ENCODE measurements at regions not wholly inside any gene's neighbourhood (a gene's known extent, or its start where the extent isn't known, plus 50 kb on each side); places are given as distances from the start of the nearest gene placed in this dataset.

GRCh38 chr7:81648716-81649115, 121.1 kb downstream of the HGF start:
- H3K27me3 Mint-ChIP-seq (ENCODE audit: unreplicated experiment), result no peaks in the 10 kb centered on the region
- no peaks in the 10 kb centered on the region for H3K36me3 Mint-ChIP-seq (ENCODE audit: insufficient read depth, unreplicated experiment)
- DNase-seq, result no peak
- CTCF ChIA-PET, result no interaction called here
- intact Hi-C loops (cut with micrococcal nuclease; ENCODE audit: unreplicated experiment), result no loop called here
- no peak for TF ChIP-seq CTCF (IDR thresholded peaks at IDR 0.05; ENCODE audit: unreplicated experiment)
- H3K4me3 Mint-ChIP-seq (ENCODE audit: low read depth, unreplicated experiment), result no peak overlapping the region
- H3K27ac Mint-ChIP-seq (ENCODE audit: unreplicated experiment), result no peak overlapping the region
- no TSS peak for BruUV-seq (replicated peaks)
- no peaks in the 10 kb centered on the region for H3K4me1 Mint-ChIP-seq (ENCODE audit: low read depth, unreplicated experiment)
- peaks cover 3% of the 10 kb centered on the region for H3K9me3 Mint-ChIP-seq (ENCODE audit: low read depth, unreplicated experiment)

GRCh38 chr7:81645435-81645834, 124.4 kb downstream of the HGF start:
- no peaks in the 10 kb centered on the region for H3K4me1 Mint-ChIP-seq (ENCODE audit: low read depth, unreplicated experiment)
- no TSS peak for BruUV-seq (replicated peaks)
- H3K27ac Mint-ChIP-seq (ENCODE audit: unreplicated experiment), result no peak overlapping the region
- intact Hi-C loops (cut with micrococcal nuclease; ENCODE audit: unreplicated experiment), result no loop called here
- no peak for DNase-seq
- peaks cover 8% of the 10 kb centered on the region for H3K9me3 Mint-ChIP-seq (ENCODE audit: low read depth, unreplicated experiment)
- H3K36me3 Mint-ChIP-seq (ENCODE audit: insufficient read depth, unreplicated experiment), result no peaks in the 10 kb centered on the region
- H3K4me3 Mint-ChIP-seq (ENCODE audit: low read depth, unreplicated experiment), result no peak overlapping the region
- H3K27me3 Mint-ChIP-seq (ENCODE audit: unreplicated experiment), result no peaks in the 10 kb centered on the region
- CTCF ChIA-PET, result no interaction called here
- no peak for TF ChIP-seq CTCF (IDR thresholded peaks at IDR 0.05; ENCODE audit: unreplicated experiment)

DNA sequence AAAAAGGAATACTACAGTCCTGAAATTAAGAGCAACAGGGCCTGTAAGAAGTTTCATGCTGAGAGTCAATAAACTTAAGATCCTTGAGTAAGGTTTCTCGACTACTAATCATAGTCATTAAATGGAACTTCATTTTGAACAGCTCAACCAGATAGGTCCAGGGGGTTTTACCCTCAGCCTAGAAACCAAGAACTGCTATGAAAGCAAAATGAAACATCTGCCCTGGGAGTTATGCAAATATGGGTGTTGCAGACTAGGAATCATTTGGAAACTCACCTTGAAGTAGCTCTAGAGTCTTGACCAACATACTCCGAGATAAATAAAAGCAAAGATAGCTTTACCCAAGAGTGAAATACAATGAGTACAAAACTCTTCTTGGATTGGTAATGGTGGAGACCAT, 128.0 kb downstream of the HGF start:
- TF ChIP-seq CTCF (IDR thresholded peaks at IDR 0.05; ENCODE audit: unreplicated experiment), result no peak
- Mint-ChIP-seq H3K4me3 (ENCODE audit: low read depth, unreplicated experiment) (no peak overlapping the region), H3K27me3 (ENCODE audit: unreplicated experiment) (no peaks in the 10 kb centered on the region), H3K9me3 (ENCODE audit: low read depth, unreplicated experiment) (peaks cover 8% of the 10 kb centered on the region), H3K36me3 (ENCODE audit: insufficient read depth, unreplicated experiment) (no peaks in the 10 kb centered on the region), H3K4me1 (ENCODE audit: low read depth, unreplicated experiment) (no peaks in the 10 kb centered on the region), H3K27ac (ENCODE audit: unreplicated experiment) (no peak overlapping the region)
- intact Hi-C loops (cut with micrococcal nuclease; ENCODE audit: unreplicated experiment), result no loop called here
- BruUV-seq (replicated peaks), result no TSS peak
- CTCF ChIA-PET, result no interaction called here
- no peak for DNase-seq

DNA sequence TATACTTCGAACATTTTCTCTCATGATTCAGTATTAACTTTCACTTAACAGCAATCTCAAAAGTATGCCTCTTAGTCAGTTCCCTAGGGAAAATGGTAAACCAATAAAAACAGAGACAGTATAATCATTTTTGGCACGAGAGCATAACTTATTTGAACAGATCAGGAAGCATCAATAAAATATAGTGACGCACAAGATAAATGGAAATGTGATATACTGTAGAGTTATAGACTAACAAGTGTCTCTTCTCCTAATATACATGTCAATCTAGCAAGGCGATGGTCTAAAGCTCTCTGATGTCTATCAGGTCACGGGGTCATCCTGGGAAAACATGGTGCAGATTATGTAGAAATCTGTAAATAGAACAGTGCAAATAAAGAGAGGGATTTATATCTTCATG, 131.6 kb downstream of the HGF start:
- TF ChIP-seq CTCF (IDR thresholded peaks at IDR 0.05; ENCODE audit: unreplicated experiment), result no peak
- no peaks in the 10 kb centered on the region for H3K27me3 Mint-ChIP-seq (ENCODE audit: unreplicated experiment)
- H3K27ac Mint-ChIP-seq (ENCODE audit: unreplicated experiment), result no peak overlapping the region
- no peak for DNase-seq
- intact Hi-C loops (cut with micrococcal nuclease; ENCODE audit: unreplicated experiment), result no loop called here
- CTCF ChIA-PET, result no interaction called here
- no peaks in the 10 kb centered on the region for H3K36me3 Mint-ChIP-seq (ENCODE audit: insufficient read depth, unreplicated experiment)
- H3K9me3 Mint-ChIP-seq (ENCODE audit: low read depth, unreplicated experiment), result peaks cover 5% of the 10 kb centered on the region
- H3K4me1 Mint-ChIP-seq (ENCODE audit: low read depth, unreplicated experiment), result no peaks in the 10 kb centered on the region
- H3K4me3 Mint-ChIP-seq (ENCODE audit: low read depth, unreplicated experiment), result no peak overlapping the region
- no TSS peak for BruUV-seq (replicated peaks)

DNA sequence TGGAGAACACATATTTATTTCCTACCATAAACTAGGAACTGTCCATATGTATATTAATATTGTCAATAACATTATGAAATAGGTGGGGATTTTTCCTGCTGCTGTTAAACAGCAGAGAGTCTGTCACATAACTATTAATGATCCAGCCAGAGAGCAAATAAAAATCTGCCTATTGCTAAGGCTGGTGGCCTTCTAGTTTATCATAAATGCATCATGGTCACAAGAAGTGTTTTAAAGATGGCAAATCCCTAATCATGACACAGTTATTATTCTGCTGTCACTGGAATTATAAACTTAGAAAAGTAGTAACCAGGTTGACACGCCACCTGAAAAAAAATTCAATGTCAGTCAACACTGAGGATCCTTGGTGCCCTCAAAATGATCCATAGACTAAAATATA, 132.3 kb downstream of the HGF start:
- intact Hi-C loops (cut with micrococcal nuclease; ENCODE audit: unreplicated experiment), result no loop called here
- peaks cover 5% of the 10 kb centered on the region for H3K9me3 Mint-ChIP-seq (ENCODE audit: low read depth, unreplicated experiment)
- H3K4me3 Mint-ChIP-seq (ENCODE audit: low read depth, unreplicated experiment), result no peak overlapping the region
- CTCF ChIA-PET, result no interaction called here
- no TSS peak for BruUV-seq (replicated peaks)
- no peak for TF ChIP-seq CTCF (IDR thresholded peaks at IDR 0.05; ENCODE audit: unreplicated experiment)
- H3K27ac Mint-ChIP-seq (ENCODE audit: unreplicated experiment), result no peak overlapping the region
- H3K36me3 Mint-ChIP-seq (ENCODE audit: insufficient read depth, unreplicated experiment), result no peaks in the 10 kb centered on the region
- DNase-seq, result no peak
- H3K27me3 Mint-ChIP-seq (ENCODE audit: unreplicated experiment), result no peaks in the 10 kb centered on the region
- no peaks in the 10 kb centered on the region for H3K4me1 Mint-ChIP-seq (ENCODE audit: low read depth, unreplicated experiment)

Measured in Calu3 (cell line).